ENCODE measurements at regions not wholly inside any gene's neighbourhood (a gene's known extent, or its start where the extent isn't known, plus 50 kb on each side); places are given as distances from the start of the nearest gene placed in this dataset.

DNA sequence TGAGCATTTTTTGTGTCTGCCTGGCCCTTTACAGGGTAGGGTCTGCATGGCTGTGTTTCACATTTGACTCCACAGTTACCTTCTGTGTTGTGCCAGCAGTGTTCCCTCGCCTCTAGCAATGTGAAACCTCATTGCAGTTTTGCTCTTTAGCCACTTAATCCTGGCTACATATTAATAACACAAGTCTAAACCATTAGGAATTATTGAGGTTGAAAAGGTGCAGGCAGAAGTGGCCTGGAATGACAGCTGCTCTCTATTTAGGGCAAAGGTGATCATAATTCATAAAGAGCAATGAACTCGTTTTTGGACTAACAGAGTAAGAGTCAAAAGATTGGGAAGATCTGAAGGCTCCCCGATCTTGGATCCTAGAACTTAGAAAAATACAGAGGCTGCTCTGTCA lies 176.7 kb upstream of the RAD23B start:
- no peaks in the 10 kb centered on the region for H3K9me3 ChIP-seq (replicated peaks; ENCODE audit: insufficient read depth, low read length)
- H3K4me3 ChIP-seq (ENCODE audit: low read length), result no peak overlapping the region
- DNase-seq, result no peak
- no peaks in the 10 kb centered on the region for H3K79me2 ChIP-seq (ENCODE audit: low read length)
- no peak overlapping the region for H3K27ac ChIP-seq (ENCODE audit: low read length)
- H3K4me1 ChIP-seq (ENCODE audit: low read length), result no peaks in the 10 kb centered on the region
- H3K4me2 ChIP-seq (ENCODE audit: low read depth, low read length), result no peak overlapping the region
- no peaks in the 10 kb centered on the region for H3K27me3 ChIP-seq (replicated peaks; ENCODE audit: insufficient read depth, low read length)
- no peak overlapping the region for H2AFZ ChIP-seq (ENCODE audit: low read length)
- H3K9me2 ChIP-seq (replicated peaks; ENCODE audit: insufficient read depth, low read length), result no peaks in the 10 kb centered on the region
- no peaks in the 10 kb centered on the region for H3F3A ChIP-seq (ENCODE audit: insufficient read depth, low read length)
- no peak overlapping the region for H3K9ac ChIP-seq (ENCODE audit: low read length)
- H3K36me3 ChIP-seq (replicated peaks; ENCODE audit: insufficient read depth, low read length), result no peaks in the 10 kb centered on the region
- no peaks in the 10 kb centered on the region for H4K20me1 ChIP-seq (ENCODE audit: insufficient read depth, low read length)
- no peak for TF ChIP-seq EZH2 (optimal IDR thresholded peaks at IDR 0.05; ENCODE audit: low read depth, low read length)
- TF ChIP-seq, protein P1, sequence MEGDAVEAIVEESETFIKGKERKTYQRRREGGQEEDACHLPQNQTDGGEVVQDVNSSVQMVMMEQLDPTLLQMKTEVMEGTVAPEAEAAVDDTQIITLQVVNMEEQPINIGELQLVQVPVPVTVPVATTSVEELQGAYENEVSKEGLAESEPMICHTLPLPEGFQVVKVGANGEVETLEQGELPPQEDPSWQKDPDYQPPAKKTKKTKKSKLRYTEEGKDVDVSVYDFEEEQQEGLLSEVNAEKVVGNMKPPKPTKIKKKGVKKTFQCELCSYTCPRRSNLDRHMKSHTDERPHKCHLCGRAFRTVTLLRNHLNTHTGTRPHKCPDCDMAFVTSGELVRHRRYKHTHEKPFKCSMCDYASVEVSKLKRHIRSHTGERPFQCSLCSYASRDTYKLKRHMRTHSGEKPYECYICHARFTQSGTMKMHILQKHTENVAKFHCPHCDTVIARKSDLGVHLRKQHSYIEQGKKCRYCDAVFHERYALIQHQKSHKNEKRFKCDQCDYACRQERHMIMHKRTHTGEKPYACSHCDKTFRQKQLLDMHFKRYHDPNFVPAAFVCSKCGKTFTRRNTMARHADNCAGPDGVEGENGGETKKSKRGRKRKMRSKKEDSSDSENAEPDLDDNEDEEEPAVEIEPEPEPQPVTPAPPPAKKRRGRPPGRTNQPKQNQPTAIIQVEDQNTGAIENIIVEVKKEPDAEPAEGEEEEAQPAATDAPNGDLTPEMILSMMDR (IDR thresholded peaks at IDR 0.05; ENCODE audit: low read length), result no peak
- TF ChIP-seq EZH2phosphoT487 (IDR thresholded peaks at IDR 0.05; ENCODE audit: low read length), result no peak

DNA sequence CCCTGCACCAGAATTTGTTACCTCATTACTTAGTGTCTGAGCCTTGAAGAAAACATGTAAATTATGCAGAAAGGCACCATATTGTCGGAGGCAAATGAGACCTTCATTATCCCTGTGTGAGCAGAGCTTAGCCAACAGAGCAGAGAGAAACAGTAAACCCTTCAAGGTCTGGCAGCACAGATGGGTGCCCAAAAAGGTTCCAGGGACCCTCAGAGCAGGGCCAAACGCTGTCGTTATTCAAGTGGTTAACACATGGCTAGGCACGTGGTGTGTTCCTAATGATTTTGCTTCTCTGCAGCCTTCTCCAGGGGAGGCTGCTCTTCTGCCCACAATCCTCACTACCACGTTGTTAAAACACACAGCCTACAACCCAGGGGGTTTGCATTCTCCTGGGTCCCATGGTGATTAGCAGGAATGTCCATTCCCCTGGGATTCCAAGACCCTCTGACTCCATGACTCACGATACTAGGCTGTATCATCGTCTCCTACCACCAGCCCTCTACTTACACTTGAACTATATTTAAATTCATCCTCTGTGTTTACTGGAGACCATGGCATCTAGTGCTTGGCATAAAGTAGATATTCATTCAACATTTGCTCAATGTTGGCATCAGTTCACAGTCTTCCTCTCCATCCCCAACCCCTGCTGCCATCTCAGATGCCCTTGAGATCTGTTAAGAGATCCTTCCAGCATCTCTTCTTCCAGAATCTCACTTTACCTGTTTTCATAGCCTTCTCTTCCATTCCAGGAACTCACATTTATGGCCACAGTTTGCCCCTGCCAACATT lies 174.5 kb upstream of the RAD23B start:
- TF ChIP-seq, protein P1 (IDR thresholded peaks at IDR 0.05; ENCODE audit: low read length), result no peak
- TF ChIP-seq EZH2phosphoT487 (IDR thresholded peaks at IDR 0.05; ENCODE audit: low read length) (no peak), EZH2 (optimal IDR thresholded peaks at IDR 0.05; ENCODE audit: low read depth, low read length) (no peak)
- Histone ChIP-seq H3K4me2 (ENCODE audit: low read depth, low read length) (no peak overlapping the region), H3K79me2 (ENCODE audit: low read length) (no peaks in the 10 kb centered on the region), H3K36me3 (replicated peaks; ENCODE audit: insufficient read depth, low read length) (no peaks in the 10 kb centered on the region), H2AFZ (ENCODE audit: low read length) (no peak overlapping the region), H3K4me1 (ENCODE audit: low read length) (no peaks in the 10 kb centered on the region), H4K20me1 (ENCODE audit: insufficient read depth, low read length) (no peaks in the 10 kb centered on the region), H3K27me3 (replicated peaks; ENCODE audit: insufficient read depth, low read length) (no peaks in the 10 kb centered on the region), H3F3A (ENCODE audit: insufficient read depth, low read length) (no peaks in the 10 kb centered on the region), H3K9ac (ENCODE audit: low read length) (no peak overlapping the region), H3K9me3 (replicated peaks; ENCODE audit: insufficient read depth, low read length) (no peaks in the 10 kb centered on the region), H3K27ac (ENCODE audit: low read length) (no peak overlapping the region), H3K9me2 (replicated peaks; ENCODE audit: insufficient read depth, low read length) (no peaks in the 10 kb centered on the region), H3K4me3 (ENCODE audit: low read length) (no peak overlapping the region)
- no peak for DNase-seq

DNA sequence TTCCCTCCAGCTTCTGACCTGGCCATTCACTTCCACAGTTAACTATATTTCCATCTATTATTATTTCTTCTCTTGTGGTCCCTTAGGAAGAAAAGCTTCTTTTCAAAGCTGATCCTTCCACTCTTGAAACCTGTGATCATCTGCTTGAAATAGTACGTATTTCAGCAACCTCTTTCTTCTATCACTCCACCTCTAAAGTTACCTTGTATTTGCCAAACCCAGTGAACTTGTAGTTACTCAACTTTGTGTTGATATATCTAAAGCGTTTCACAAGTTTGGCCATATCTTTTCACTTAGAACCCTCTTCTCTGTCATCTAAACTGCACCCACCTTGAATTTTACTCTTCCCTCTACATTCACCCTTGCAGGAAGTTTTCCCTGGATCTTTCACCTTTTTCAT lies 173.8 kb upstream of the RAD23B start:
- Histone ChIP-seq H3K4me1 (ENCODE audit: low read length) (no peaks in the 10 kb centered on the region), H3K9me3 (replicated peaks; ENCODE audit: insufficient read depth, low read length) (no peaks in the 10 kb centered on the region), H4K20me1 (ENCODE audit: insufficient read depth, low read length) (no peaks in the 10 kb centered on the region), H3K4me3 (ENCODE audit: low read length) (no peak overlapping the region), H3K9me2 (replicated peaks; ENCODE audit: insufficient read depth, low read length) (no peaks in the 10 kb centered on the region), H3K9ac (ENCODE audit: low read length) (no peak overlapping the region), H3K79me2 (ENCODE audit: low read length) (no peaks in the 10 kb centered on the region), H3F3A (ENCODE audit: insufficient read depth, low read length) (no peaks in the 10 kb centered on the region), H3K4me2 (ENCODE audit: low read depth, low read length) (no peak overlapping the region), H2AFZ (ENCODE audit: low read length) (no peak overlapping the region), H3K27me3 (replicated peaks; ENCODE audit: insufficient read depth, low read length) (no peaks in the 10 kb centered on the region), H3K27ac (ENCODE audit: low read length) (no peak overlapping the region), H3K36me3 (replicated peaks; ENCODE audit: insufficient read depth, low read length) (no peaks in the 10 kb centered on the region)
- no peak for DNase-seq
- TF ChIP-seq EZH2phosphoT487 (IDR thresholded peaks at IDR 0.05; ENCODE audit: low read length) (no peak), EZH2 (optimal IDR thresholded peaks at IDR 0.05; ENCODE audit: low read depth, low read length) (no peak)
- TF ChIP-seq, protein P1 (IDR thresholded peaks at IDR 0.05; ENCODE audit: low read length), result no peak

All from MM.1S (cell line).